ENCODE measurements at regions not wholly inside any gene's neighbourhood (a gene's known extent, or its start where the extent isn't known, plus 50 kb on each side); places are given as distances from the start of the nearest gene placed in this dataset.

- TF ChIP-seq, protein P1, sequence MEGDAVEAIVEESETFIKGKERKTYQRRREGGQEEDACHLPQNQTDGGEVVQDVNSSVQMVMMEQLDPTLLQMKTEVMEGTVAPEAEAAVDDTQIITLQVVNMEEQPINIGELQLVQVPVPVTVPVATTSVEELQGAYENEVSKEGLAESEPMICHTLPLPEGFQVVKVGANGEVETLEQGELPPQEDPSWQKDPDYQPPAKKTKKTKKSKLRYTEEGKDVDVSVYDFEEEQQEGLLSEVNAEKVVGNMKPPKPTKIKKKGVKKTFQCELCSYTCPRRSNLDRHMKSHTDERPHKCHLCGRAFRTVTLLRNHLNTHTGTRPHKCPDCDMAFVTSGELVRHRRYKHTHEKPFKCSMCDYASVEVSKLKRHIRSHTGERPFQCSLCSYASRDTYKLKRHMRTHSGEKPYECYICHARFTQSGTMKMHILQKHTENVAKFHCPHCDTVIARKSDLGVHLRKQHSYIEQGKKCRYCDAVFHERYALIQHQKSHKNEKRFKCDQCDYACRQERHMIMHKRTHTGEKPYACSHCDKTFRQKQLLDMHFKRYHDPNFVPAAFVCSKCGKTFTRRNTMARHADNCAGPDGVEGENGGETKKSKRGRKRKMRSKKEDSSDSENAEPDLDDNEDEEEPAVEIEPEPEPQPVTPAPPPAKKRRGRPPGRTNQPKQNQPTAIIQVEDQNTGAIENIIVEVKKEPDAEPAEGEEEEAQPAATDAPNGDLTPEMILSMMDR (IDR thresholded peaks at IDR 0.05): no peak
- TF ChIP-seq POLR2A (IDR thresholded peaks at IDR 0.05): no peak
Observed at GRCh38 chr7:17554341-17555015, 256.0 kb downstream of the AHR start.
